ENCODE measurements at regions not wholly inside any gene's neighbourhood (a gene's known extent, or its start where the extent isn't known, plus 50 kb on each side); places are given as distances from the start of the nearest gene placed in this dataset.

- DNase-seq (ENCODE audit: low read depth, low spot score): peak; percentile 97
These were observed 132.2 kb downstream of the OGFRL1 start for GRCh38 chr6:71420693-71421328.

- DNase-seq (ENCODE audit: low read depth, low spot score): no peak
These were observed 133.0 kb downstream of the OGFRL1 start for GRCh38 chr6:71421611-71422010.

- DNase-seq (ENCODE audit: low read depth, low spot score): no peak
These were observed 141.4 kb downstream of the OGFRL1 start for GRCh38 chr6:71430018-71430417.

GRCh38 chr6:71433441-71433840 is 144.8 kb downstream of the OGFRL1 start:
- DNase-seq (ENCODE audit: low read depth, low spot score): no peak

GRCh38 chr6:71444222-71444621 is 155.6 kb downstream of the OGFRL1 start:
- DNase-seq (ENCODE audit: low read depth, low spot score): no peak

- no peak for DNase-seq (ENCODE audit: low read depth, low spot score)
These were observed 157.4 kb downstream of the OGFRL1 start for GRCh38 chr6:71446057-71446456.

GRCh38 chr6:71446470-71446869 is 157.9 kb downstream of the OGFRL1 start:
- DNase-seq (ENCODE audit: low read depth, low spot score): no peak

- no peak for DNase-seq (ENCODE audit: low read depth, low spot score)
These were observed 164.2 kb downstream of the OGFRL1 start for GRCh38 chr6:71452697-71453370.

- no peak for DNase-seq (ENCODE audit: low read depth, low spot score)
These were observed 164.7 kb downstream of the OGFRL1 start for GRCh38 chr6:71453371-71453706.

- DNase-seq (ENCODE audit: low read depth, low spot score): no peak
These were observed 165.4 kb downstream of the OGFRL1 start for GRCh38 chr6:71454056-71454455.

GRCh38 chr6:71457929-71458328 is 169.3 kb downstream of the OGFRL1 start:
- DNase-seq (ENCODE audit: low read depth, low spot score): no peak

- no peak for DNase-seq (ENCODE audit: low read depth, low spot score)
These were observed 170.6 kb downstream of the OGFRL1 start for GRCh38 chr6:71459162-71459561.

- no peak for DNase-seq (ENCODE audit: low read depth, low spot score)
These were observed 172.3 kb downstream of the OGFRL1 start for GRCh38 chr6:71460933-71461332.

- no peak for DNase-seq (ENCODE audit: low read depth, low spot score)
These were observed 174.4 kb downstream of the OGFRL1 start for GRCh38 chr6:71463061-71463460.

- DNase-seq (ENCODE audit: low read depth, low spot score): no peak
These were observed 176.5 kb downstream of the OGFRL1 start for GRCh38 chr6:71465096-71465495.

GRCh38 chr6:71466362-71466761 is 177.8 kb downstream of the OGFRL1 start:
- no peak for DNase-seq (ENCODE audit: low read depth, low spot score)

- no peak for DNase-seq (ENCODE audit: low read depth, low spot score)
These were observed 179.4 kb downstream of the OGFRL1 start for GRCh38 chr6:71468038-71468437.

GRCh38 chr6:71468841-71469700 is 180.5 kb downstream of the OGFRL1 start:
- DNase-seq (ENCODE audit: low read depth, low spot score): no peak

GRCh38 chr6:71471718-71472117 is 183.1 kb downstream of the OGFRL1 start:
- DNase-seq (ENCODE audit: low read depth, low spot score): no peak

- no peak for DNase-seq (ENCODE audit: low read depth, low spot score)
These were observed 185.3 kb downstream of the OGFRL1 start for GRCh38 chr6:71473926-71474325.

- no peak for DNase-seq (ENCODE audit: low read depth, low spot score)
These were observed 186.3 kb downstream of the OGFRL1 start for GRCh38 chr6:71474942-71475341.

GRCh38 chr6:71476371-71476770 is 187.8 kb downstream of the OGFRL1 start:
- DNase-seq (ENCODE audit: low read depth, low spot score): no peak

GRCh38 chr6:71476872-71477271 is 188.3 kb downstream of the OGFRL1 start:
- DNase-seq (ENCODE audit: low read depth, low spot score): no peak
